NCI-H2171 (cell line): ENCODE measurements at regions not wholly inside any gene's neighbourhood (a gene's known extent, or its start where the extent isn't known, plus 50 kb on each side); places are given as distances from the start of the nearest gene placed in this dataset.

Experiments
- DNase-seq: peaks from one replicate; lab custom pipeline; 2025; lab: John Stamatoyannopoulos, UW

GRCh38 chr1:209265301-209265700 is 318.2 kb upstream of the CAMK1G start:
- no peak for DNase-seq

DNA sequence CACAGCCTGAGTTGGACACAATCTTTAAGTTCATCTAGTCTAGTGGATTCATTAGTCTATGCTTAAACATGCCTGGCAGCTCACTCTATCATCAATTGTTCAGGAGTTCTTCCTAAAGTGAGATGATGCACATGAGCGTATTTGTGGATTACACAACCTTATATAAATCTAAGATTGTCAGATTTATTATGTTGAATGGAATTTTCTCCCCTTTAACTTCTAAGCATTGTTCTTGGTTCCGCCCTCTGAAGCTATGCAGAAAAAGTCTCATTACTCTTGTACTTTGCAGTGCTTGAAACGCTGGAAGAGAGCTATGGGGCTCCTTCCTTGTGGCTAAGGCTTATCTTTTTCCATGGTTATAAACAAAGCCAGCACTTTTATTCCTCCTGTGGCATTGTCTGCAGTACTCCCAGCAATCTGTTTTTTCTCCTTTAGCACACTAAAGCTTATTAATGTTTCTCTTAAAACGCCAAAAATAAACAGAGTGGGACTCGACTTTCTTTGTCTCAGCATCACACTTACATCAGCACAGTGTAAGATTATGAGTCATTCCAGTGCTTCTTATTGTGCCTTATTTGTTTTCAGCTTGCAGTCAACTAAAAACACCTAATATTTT is 316.8 kb upstream of the CAMK1G start:
- DNase-seq: no peak

- DNase-seq: no peak
These were observed 315.5 kb upstream of the CAMK1G start for GRCh38 chr1:209267968-209268367.

- DNase-seq: no peak
These were observed 315.0 kb upstream of the CAMK1G start for GRCh38 chr1:209268479-209268878.

- no peak for DNase-seq
These were observed 307.2 kb upstream of the CAMK1G start for GRCh38 chr1:209276321-209276720.

DNA sequence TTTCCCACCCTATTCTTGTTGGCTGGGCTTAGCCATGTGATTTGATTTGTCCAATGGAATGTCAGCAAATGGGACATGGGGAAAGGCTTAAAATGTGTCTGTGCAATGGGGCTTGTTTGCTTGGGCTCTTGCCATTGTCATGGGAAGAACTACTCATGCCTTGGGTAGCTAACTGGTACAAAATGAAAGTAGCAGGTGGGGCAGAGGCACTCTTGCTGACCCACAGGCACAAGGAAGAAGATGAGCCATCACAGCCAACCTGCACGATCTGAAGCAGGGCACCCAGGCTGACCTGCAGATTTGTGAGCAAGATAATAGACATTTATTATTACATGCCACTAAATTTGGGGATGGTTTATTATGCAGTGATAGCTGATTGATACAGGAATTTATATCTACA is 305.9 kb upstream of the CAMK1G start:
- DNase-seq: no peak

DNA sequence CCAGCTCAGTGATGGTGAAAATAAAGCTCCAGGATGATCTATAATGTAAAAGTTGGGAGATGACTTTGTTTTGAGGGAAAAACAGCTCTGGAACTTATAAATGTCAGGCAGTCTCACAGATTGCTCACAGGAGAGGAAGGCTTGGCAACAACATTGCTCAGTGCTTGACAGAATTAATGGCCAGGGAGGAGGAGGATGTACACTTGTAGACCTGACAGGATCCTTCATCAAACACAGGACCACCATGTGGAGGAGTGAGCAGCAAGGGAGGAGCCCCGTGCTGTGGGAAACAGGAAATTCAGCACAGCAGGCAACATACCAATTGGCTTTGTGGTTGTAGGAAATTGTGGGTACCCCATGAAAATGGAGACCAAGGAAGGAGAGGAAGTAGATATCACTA is 291.8 kb upstream of the CAMK1G start:
- DNase-seq: no peak

GRCh38 chr1:209302779-209303568 is 280.5 kb upstream of the CAMK1G start:
- DNase-seq: no peak

DNA sequence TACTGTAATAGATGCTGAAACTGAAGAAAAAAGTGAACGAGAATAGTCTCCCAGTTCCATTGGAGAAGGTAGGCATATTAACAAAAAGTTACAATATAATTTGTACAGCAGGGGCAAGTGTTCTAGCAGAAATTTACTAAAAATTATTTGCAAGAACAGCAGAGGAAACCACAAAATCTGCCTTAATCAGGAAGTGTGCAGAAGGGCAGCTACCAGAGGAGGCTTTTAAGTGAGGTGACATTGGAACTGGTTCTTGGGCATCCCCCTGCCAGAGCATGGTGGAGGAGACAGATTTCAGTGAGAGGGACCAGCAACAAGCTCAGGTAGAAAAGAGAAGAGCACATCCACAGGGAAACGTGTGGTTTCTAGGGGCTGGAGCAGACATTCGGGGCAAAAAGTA is 279.3 kb upstream of the CAMK1G start:
- no peak for DNase-seq

DNA sequence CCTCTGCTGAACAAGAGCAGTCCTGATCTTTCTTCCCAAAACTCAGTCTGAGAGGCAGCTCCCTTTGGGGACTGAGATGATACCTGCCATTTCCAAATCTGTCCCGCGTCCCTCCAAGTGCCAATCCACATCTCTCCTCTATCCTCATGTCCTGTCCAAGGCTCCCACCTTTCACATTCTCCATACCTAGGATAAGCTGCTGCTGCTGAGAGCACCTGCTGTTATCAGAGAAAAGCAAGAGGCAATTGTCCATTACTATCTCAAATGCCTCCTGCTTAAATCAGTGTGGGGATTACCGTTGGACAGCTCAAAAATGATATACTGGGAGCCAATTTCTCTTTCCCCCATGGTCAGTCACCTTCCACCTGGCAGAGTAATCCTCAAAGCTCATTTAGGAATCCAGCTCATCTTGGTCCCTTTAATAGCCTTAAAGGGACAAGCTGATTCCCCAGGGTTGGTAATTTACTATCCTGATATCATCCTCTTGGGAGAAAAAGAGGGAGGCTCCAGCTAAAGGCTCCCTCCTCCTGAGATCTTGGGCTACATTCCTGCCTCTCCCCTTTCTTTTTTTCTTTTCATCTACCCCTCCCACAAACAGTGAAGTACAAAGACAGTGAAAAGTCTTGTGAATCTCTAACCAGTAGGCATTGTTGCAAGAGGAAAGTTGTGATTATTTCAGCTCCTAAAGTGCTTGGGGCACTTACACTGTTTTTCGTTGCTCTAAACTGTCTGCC is 278.1 kb upstream of the CAMK1G start:
- no peak for DNase-seq

DNA sequence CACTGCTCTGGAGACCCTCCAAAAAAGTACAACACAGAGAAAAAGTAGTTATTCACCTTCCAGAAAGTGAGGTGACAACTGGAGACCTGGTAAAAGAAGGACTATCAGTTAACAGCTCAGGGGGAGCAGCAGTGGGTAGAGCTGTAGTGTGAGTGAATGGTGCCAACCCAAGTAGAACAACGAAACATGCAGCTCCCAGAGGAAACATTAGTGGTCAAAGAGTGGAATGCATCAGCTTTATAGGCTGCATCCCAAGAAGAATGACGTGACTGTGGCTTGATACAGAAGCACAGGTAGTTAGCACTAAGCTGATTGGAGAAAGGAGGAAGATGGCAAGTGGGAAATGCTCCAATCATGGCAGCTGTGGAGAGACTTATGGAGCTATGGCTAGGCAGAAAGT is 275.7 kb upstream of the CAMK1G start:
- no peak for DNase-seq

DNA sequence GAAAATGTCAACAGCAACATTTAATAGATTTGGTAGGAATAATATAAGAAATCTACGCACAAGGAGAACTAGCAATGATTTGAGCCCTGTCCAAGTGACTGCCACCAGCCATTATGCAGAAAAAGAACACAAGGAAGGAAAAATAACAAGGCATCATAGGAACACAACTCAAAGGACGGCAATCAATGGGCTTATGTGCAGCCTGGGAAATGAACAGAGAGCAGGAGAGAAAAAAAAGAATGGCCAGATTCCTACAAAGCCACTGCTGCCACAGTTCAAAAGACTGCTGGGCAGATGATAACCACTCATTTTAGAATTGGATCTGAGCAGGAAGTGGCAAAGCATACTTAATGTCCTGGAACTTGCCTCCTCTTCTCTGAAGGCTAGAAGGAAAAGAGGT is 274.3 kb upstream of the CAMK1G start:
- no peak for DNase-seq

DNA sequence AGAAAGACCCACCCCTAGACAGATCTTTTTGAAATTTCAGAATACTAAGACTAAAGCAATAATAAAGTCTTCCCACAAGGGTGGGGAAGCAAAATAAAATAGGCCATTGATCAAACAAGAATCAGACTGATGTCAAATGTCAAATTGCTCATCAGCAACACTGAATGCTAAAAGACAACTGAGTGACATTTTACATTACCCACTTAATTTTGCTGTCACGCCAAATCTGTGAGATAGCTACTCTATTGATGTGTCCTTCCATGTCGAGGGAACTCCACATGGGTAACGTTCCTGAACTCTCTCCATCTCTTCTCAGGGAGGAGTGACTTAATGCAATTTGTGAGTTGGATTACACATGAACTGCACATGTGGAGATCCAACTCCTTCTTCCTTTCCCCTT is 271.7 kb upstream of the CAMK1G start:
- no peak for DNase-seq

DNA sequence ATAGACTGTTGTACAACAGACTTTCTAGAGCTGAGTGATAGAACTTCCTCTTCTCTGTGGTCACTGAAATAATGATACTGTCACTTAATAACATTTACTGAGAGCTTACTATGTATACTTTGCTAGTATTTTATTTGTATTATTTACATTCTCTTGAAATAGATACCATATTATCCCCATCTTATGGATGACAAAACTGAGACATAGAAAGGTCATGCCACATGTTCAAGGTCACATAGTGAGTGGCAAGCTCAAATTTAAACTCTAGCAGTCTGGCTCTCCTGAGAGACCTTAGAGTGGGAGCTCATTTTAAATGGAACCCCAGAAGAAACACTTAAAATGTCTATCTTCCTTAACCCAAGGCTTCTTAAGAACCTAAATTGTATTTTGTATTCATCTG is 266.6 kb upstream of the CAMK1G start:
- DNase-seq: no peak

DNA sequence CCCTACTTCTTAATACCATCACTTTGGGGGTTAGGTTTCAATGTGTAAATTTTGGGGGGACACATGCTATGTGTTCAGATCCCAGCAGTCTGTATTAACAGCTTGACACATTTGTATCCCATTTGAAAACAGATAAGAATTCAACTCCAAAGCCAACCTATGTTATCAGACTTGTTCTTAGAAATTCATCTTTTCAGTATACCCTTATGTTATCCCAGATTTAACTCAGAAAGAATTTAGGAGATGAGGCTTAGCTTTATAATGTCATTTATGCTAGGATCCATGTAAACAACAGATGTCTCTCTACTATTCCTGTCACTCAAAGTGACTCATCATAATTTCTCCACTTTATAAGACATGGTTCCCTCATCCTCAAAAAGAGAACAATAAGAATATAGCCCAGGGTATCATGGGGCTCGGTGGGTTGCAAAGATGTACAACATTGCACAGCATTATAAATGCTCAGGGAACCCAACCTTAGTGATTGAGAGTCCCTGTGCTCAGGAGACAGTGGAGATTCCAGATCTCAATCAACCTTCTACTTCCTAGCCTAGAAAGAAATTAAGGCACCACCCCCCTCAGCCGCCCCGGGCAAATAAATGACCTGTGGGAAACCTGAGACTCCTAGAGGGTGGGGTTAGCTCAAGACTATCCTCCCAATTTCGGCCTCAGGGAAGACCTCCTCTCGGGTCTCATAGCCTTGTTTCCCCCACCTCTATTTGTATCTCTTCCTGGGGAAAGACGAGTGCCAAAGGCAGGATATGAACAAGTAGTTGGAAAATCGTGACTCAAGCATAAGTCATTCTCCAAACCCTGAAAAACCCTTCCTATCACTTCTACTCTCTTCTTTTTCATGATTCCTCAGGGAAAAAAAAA is 265.1 kb upstream of the CAMK1G start:
- no peak for DNase-seq

GRCh38 chr1:209319057-209319432 is 264.5 kb upstream of the CAMK1G start:
- DNase-seq: no peak

- no peak for DNase-seq
These were observed 264.0 kb upstream of the CAMK1G start for GRCh38 chr1:209319549-209319948.

DNA sequence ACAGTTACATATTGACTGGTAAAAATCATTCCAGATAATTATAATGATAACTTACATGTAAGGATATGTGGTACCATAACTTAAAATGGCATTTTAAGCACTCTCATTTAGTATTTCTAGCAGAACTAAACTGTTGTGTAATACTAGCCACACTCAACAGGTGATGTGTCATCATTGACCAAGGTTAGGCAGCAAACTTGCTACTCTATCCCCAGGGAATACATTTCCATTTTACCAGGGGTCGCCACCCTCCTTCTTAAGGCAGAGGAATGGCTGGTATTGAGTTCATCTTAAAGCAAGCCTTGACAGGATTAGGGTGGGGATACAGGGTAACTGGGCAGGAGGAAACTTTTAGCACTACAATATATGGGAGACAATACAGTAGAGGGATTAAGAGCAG is 259.8 kb upstream of the CAMK1G start:
- no peak for DNase-seq

- no peak for DNase-seq
These were observed 258.3 kb upstream of the CAMK1G start for GRCh38 chr1:209324901-209325871.

- DNase-seq: no peak
These were observed 257.4 kb upstream of the CAMK1G start for GRCh38 chr1:209326076-209326475.

GRCh38 chr1:209326831-209327230 is 256.7 kb upstream of the CAMK1G start:
- DNase-seq: no peak
